ENCODE measurements at regions not wholly inside any gene's neighbourhood (a gene's known extent, or its start where the extent isn't known, plus 50 kb on each side); places are given as distances from the start of the nearest gene placed in this dataset.

DNA sequence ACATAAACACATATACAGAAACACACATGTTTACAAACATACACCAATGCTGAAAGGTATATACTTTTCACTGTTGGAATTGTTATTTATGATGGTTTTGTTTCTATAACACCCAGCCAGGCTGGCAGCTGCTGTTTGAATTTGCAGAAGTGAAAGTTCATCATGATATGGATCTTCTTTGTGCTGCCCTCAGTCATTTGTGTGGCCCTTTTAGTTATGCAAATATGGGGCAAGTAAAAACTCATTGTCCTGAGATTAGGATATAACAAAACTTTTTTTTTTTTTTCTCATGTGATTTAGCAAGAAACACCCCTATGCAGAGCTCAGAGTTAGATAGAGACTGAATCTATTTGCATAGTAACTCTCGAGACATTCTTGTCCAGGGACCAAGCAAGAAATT, 714.1 kb downstream of the KCNJ3 start:
- no peaks in the 10 kb centered on the region for H3K4me1 ChIP-seq
- H3K9me3 ChIP-seq, result no peaks in the 10 kb centered on the region
- no peak overlapping the region for H3K27ac ChIP-seq
- no peak for DNase-seq
- no peak for TF ChIP-seq POLR2A (IDR thresholded peaks at IDR 0.05)
- TF ChIP-seq, protein P1, sequence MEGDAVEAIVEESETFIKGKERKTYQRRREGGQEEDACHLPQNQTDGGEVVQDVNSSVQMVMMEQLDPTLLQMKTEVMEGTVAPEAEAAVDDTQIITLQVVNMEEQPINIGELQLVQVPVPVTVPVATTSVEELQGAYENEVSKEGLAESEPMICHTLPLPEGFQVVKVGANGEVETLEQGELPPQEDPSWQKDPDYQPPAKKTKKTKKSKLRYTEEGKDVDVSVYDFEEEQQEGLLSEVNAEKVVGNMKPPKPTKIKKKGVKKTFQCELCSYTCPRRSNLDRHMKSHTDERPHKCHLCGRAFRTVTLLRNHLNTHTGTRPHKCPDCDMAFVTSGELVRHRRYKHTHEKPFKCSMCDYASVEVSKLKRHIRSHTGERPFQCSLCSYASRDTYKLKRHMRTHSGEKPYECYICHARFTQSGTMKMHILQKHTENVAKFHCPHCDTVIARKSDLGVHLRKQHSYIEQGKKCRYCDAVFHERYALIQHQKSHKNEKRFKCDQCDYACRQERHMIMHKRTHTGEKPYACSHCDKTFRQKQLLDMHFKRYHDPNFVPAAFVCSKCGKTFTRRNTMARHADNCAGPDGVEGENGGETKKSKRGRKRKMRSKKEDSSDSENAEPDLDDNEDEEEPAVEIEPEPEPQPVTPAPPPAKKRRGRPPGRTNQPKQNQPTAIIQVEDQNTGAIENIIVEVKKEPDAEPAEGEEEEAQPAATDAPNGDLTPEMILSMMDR (IDR thresholded peaks at IDR 0.05), result no peak
- no peaks in the 10 kb centered on the region for H3K27me3 ChIP-seq
- H3K36me3 ChIP-seq, result no peaks in the 10 kb centered on the region
- no peak overlapping the region for H3K4me3 ChIP-seq

DNA sequence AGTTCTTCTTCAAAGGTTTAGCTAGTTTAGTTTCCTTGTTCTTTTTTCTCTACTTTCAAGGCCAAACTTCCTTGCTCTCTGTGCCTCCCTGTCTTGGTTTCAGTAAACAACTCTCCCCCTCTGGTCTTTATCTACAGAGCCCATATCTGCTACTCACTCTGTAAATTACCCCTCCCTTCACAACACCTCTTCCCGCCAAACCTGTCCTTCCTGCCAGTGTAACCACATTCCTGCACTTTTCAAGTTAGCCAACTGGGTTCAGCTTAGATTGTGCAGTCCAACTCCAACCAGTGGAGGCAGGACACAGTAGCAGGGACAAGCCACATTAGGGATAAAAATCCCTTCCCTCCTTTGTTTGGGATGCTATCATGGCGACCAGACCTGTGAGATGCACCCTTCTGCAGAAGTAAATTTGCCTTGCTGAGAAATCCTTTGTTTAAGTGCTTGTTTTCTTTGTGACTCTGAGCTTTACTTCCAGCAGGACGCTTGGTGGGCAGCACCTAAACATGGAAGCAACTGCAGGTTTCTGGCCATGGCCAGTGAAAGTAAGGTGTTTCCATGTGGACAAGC, 706.0 kb downstream of the KCNJ3 start:
- H3K4me1 ChIP-seq, result no peaks in the 10 kb centered on the region
- no peak overlapping the region for H3K27ac ChIP-seq
- no peak for DNase-seq
- TF ChIP-seq, protein P1 (IDR thresholded peaks at IDR 0.05), result no peak
- no peak for TF ChIP-seq POLR2A (IDR thresholded peaks at IDR 0.05)
- no peak overlapping the region for H3K4me3 ChIP-seq
- H3K27me3 ChIP-seq, result no peaks in the 10 kb centered on the region
- no peaks in the 10 kb centered on the region for H3K36me3 ChIP-seq
- H3K9me3 ChIP-seq, result peaks cover 0 to 6% (median 0%) of the 10 kb centered on the region in 4 donors

DNA sequence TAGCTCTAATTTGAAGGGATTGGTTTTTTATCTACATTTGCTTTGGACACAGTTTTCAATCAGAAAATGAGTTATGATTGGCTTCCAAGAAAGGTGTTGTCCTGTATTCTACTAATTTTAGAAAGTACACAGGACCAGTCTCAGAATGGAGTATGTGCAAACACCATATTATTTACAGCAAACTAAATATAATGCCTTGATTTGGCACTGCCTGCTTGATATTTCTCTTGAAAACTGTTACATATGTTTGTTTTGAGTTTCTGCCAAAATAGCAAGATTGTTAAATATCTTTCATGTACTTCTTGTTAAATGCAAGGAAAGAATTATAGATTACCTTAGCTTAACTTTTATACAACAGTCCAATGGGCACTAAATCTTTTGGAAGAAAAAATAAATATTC, 694.9 kb downstream of the KCNJ3 start:
- DNase-seq, result no peak
- no peak for TF ChIP-seq POLR2A (IDR thresholded peaks at IDR 0.05)
- TF ChIP-seq, protein P1 (IDR thresholded peaks at IDR 0.05), result no peak
- H3K4me1 ChIP-seq, result no peaks in the 10 kb centered on the region

DNA sequence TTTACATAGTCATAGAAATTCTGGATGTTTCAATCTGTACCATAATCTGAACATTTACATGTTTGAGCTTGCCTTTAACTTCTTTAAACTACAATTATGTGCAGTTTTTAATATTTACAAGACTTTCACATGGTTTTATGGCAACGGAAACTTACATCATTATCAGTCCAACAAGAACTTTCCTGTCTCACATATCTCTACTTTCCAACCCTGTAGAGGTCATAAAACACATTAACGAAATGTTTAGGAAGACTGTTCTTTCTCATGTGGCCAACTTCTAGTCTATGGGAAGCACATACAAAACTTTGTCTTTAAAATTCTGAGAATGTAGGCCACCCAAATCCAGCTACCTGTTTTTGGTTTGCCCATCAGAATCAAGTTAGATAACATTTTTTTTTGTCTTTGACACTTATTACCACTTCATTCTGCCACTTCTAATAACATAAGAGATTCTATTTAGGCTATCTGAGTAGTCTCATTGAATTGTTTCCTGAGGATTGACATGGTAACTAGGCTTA, 693.2 kb downstream of the KCNJ3 start:
- Histone ChIP-seq H3K4me3 (no peak overlapping the region), H3K36me3 (no peaks in the 10 kb centered on the region), H3K9me3 (no peaks in the 10 kb centered on the region), H3K4me1 (no peaks in the 10 kb centered on the region), H3K27me3 (no peaks in the 10 kb centered on the region), H3K27ac (no peak overlapping the region)
- DNase-seq, result no peak
- no peak for TF ChIP-seq POLR2A (IDR thresholded peaks at IDR 0.05)
- TF ChIP-seq, protein P1 (IDR thresholded peaks at IDR 0.05), result no peak

More for the DNA sequence above, 694.9 kb downstream of the KCNJ3 start:
- no peaks in the 10 kb centered on the region for H3K27me3 ChIP-seq
- H3K27ac ChIP-seq, result no peak overlapping the region
- no peak overlapping the region for H3K4me3 ChIP-seq
- H3K36me3 ChIP-seq, result no peaks in the 10 kb centered on the region
- H3K9me3 ChIP-seq, result no peaks in the 10 kb centered on the region

DNA sequence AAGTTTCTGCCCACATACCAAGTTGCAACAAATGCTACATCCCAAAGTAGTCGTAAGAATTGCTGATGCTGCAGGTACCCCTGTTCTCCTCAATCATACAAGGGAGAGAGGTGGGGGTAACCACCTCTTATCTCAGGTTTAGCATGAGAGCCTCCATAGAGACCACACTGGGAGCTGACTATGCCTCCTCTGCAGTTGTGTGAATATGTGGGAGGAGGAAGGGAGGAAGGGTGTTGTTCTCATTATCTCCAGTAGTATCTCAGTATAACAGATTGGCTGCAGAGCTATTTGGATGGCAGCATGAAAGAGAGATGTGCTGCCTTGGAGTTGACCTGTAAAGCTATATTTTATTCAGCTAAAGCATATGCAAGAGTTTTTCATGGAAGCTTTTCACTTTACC, 690.7 kb downstream of the KCNJ3 start:
- H3K36me3 ChIP-seq, result no peaks in the 10 kb centered on the region
- TF ChIP-seq, protein P1 (IDR thresholded peaks at IDR 0.05), result no peak
- TF ChIP-seq POLR2A (IDR thresholded peaks at IDR 0.05), result no peak
- H3K9me3 ChIP-seq, result no peaks in the 10 kb centered on the region
- no peak overlapping the region for H3K4me3 ChIP-seq
- no peaks in the 10 kb centered on the region for H3K27me3 ChIP-seq
- DNase-seq, result no peak
- H3K27ac ChIP-seq, result no peak overlapping the region
- H3K4me1 ChIP-seq, result no peaks in the 10 kb centered on the region

Measured in Peyer's patch (tissue), 4 donors.